ENCODE measurements at regions not wholly inside any gene's neighbourhood (a gene's known extent, or its start where the extent isn't known, plus 50 kb on each side); places are given as distances from the start of the nearest gene placed in this dataset.
"Not testable (repeated sequence)": the region's sequence is repeated elsewhere in the genome, so short reads cannot be mapped to it uniquely, and the experiment has no call there.

DNA sequence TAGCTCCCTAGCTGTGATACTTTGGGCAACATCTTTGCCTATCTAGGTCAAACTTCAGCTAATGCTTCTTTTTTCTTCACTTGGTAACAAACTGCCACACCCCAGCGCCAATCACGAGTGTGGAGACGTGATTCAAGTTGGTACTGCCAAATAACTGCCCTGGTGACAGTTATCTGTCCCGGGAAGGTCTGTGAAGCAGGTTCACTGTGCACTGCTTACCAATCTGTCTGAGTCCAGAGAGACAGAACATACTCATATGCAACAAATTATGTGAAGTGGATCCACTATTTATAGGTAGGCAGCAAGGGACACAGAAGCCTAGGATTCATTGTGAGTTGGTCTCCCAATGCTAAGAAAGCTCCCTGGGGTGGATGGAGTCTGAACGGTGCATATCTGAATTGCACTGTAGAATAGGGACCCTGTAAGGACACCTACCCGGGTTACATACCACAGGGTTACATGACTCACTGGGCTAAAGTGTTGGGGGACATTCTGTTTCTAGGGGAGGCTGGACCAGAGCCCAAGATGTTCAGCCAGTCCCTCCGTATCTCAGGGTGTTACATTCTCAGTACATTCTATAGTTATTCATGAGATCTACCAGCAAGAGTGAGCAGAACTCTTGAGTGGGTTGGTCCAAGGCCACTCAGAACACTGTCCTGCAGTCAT is 95.4 kb upstream of the STC2 start:
- no peak for DNase-seq (ENCODE audit: low read depth, low spot score)

DNA sequence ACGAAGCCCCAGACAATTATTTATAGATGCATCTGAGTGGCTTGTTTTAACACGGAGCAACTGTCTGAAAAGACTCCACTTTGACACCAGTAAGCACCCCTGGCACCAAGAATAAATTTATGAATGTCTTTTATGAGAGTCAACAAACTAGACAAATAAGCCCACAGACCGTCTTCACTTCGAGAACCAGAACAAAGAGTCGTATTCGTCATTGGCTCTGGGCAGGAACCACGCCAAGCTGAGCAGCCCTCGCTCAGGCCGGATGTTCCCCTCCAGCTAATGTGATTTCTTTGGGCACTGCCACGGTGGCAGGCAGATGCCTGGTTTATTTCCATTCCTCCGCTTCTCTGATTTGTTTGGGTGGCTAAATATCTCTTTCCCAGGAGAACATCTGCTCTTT is 91.9 kb upstream of the STC2 start:
- no peak for DNase-seq (ENCODE audit: low read depth, low spot score)

DNA sequence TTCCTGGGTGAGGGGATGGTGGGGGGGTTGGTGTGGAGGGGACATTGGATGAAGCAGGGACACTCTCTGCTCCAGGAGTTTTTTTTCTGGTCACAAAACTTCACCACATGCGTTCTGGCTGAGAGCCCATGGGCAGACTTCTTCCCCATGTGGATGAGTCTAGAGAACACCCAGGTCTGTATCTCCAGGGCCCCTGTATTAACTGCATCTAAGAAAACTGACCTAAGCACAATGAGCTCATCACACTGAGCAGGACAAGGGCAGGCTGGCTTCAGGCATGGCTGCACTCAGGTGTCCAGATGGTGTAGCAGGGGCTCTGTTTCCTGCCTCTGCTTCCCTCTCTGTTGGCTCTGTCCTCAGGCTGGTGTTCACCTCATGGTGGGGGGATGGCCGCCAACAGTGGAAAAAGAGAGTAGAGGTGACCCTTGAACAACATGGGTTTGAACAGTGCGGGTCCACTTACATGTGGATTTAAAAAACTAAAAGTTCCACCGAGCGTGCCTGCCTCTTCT is 85.3 kb upstream of the STC2 start:
- DNase-seq (ENCODE audit: low read depth, low spot score), result no peak

DNA sequence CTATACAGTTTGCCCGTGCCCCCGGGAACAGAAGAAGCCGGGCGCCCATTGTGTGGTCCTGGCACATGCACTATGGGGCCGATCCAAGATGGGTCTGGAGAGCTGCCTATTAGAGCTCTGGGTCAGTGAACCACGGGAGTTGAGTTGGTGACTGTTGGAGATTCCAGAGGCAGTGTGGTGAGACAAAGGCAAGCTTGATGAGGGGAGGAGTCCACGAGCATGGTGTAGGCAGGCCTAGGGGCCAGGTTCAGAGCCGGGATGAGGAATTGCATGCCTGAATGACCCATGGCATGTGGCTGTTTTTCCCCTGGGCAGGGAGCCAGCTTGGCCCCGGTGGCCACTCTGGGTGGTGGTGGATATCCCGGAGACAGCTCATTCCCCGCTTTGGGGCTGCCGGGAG is 84.4 kb upstream of the STC2 start:
- DNase-seq (ENCODE audit: low read depth, low spot score), result no peak

DNA sequence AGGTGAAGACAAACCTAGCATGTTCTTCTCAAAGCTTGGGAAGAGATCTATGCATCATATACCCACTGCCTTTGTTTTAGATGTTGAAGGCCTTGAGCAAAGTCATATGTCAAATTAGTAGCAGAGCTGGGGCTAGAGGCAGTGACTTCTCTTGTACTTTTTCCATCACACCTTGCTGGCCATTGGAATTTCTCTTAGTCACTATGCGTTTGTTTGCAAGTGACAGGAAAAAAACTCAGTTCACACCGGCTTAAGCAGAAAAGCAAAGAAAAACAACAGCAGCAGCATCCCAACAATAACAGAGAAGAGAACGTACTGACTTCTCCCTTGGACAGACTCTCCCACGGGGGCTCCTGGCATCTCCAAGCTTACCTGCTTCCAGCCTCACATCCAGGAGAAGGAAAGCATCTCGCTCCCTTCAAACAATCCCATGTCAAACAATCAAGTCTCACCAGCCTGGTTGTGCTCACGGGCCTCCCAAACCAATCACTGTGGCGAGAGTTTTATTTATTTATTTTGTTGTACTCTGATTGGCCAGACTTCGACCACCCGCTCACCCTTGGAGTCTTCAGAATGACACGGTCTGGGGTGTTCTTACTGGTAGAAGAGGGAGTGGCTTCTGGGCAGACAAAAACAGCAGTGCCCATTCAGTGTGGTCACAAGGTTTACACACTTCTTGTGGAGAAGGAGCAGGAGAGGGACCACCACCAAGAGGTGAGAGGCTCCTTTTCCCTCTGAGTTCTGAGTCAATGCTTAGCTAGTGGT is 83.8 kb upstream of the STC2 start:
- no peak for DNase-seq (ENCODE audit: low read depth, low spot score)

DNA sequence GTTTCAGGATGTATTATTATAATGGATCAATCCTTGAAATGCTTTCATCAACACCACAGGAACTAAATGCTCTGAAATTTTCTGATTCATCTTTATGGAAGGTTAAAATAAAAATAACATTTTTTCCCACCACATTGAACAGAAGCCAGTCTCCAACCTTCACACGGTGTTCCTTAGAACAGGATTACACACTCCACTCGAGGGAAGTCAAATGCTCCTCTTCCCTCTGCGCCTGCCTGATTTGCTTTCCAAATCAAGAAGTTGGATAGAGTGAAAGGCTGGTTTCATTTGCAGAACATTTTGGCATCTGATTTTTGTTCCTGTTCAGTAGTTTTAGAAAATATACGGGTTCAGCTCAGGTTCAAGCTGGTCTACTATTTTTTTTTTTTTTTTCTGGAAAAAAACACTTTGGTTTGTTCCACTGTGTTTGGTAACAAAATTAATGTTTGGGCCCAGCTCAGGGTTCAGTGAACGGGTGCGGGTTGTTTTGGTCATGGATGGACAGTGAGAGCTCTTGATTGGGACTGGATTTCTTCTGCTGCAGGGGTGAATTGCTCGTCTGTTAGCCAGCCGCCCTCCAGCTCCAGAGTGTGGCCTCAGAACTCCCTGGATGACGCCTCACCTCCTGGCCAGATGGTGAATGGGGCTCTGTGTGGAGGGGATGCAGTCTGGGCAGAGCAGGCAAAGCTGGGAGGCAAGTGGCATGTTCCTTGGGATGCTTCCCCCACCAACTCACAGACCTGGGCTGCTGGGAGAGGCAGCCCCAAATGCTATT is 82.4 kb upstream of the STC2 start:
- no peak for DNase-seq (ENCODE audit: low read depth, low spot score)

DNA sequence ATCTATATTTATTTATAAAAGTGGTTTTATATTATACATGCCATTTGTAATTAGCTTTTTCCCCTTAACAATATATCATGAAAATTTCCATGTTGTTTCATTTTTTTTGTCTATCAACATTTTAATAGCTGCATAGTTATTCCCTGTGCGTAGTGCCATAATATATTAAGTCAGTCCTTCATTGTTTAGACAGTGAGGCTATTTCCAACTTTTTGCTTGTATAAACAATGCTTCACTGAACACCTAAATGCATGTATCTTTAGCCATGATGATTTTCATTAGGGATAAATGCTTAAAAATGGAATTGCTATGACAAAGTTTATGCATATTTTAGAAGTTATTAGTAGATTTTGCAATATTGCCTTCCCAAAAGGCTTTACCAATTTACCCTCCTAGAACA is 80.7 kb upstream of the STC2 start:
- DNase-seq (ENCODE audit: low read depth, low spot score), result no peak

DNA sequence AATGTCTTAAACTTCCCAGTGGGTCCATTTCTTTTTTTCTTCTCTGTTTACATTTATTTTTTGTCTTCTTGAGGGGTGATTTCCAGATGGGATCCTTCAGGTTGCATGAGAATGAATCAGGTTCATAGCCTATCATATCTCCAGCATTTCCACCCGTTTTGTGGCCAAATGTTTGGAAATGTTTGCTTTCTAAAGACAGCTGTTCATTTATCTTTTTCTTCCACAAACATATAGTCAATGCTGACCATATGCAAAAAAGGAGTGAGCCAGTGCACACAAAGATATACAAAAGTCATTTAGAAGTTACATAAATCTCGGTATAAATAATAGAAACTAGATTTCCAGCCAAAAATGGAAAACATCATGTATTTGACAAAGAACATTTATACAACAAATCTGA is 71.6 kb upstream of the STC2 start:
- no peak for DNase-seq (ENCODE audit: low read depth, low spot score)

DNA sequence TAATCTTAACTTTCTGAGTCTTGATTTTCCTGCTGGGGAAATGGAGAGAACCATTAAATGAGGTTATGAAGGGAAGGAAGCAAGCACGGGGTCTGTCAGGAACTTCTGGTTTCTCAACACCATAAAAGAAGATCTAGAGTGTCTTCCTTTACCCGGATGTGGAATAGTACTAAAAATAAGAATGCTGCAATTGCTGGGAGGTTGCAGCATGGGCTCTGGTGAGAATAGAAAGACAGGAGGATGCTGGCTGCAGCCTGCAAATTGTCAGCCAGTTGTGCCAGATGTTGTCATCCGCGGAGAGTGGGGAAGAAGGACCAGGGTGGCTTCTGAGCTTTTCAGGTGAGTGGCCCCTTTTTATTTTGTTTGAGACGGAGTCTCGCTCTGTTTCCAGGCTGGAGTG is 69.3 kb upstream of the STC2 start:
- no peak for DNase-seq (ENCODE audit: low read depth, low spot score)

DNA sequence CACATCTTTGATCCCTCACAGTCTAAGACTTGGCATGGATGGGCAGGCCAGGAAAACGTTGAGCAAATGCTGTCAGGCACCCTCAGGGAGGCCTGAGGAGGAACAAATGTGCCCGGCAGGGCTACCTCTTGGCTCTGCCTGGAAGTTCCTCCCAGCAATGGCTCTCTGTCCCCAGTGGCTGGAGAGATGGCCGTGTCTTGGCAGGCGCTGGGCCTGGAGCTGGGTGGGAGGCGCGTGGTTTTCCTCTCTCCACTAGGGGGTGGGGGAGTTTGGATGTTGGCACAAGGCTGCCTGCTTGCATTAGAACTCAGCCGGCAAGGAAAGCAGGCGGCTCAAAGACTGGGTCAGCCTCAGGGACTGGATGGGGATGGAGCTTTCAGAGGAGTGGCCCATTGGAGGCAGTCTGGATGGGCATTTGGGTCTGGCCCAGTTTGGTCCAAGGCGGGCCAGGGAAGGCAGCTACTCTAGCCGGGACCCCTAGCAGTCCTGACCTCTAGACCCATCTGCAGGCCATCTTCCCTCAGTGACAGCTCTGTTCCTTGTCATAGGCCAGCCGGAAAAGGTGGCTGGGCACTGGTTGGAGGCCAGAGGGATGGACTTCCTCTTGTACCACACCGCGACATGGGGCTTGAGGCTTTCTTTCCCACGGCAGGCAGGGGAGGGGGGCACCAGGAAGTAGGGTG is 68.2 kb upstream of the STC2 start:
- peak; percentile 25 for DNase-seq (ENCODE audit: low read depth, low spot score)

DNA sequence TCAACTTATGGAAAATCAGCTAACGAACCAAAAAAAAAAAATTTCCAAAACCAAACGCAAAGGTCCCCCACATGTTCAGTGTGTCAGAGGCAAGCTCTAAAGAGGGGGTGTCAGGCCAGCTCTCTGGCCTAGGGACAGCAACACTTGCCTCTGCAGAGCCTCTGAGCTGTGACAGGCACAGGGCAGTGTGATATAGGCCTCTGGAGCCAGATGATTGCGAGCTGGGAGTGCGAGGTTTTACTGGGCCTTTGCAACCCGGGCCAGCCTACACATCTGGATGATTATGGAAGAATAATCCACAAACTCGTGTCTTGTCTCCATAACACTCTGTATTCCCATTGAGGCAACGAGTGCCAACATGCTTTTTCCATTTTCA is 67.7 kb upstream of the STC2 start:
- DNase-seq (ENCODE audit: low read depth, low spot score), result no peak

DNA sequence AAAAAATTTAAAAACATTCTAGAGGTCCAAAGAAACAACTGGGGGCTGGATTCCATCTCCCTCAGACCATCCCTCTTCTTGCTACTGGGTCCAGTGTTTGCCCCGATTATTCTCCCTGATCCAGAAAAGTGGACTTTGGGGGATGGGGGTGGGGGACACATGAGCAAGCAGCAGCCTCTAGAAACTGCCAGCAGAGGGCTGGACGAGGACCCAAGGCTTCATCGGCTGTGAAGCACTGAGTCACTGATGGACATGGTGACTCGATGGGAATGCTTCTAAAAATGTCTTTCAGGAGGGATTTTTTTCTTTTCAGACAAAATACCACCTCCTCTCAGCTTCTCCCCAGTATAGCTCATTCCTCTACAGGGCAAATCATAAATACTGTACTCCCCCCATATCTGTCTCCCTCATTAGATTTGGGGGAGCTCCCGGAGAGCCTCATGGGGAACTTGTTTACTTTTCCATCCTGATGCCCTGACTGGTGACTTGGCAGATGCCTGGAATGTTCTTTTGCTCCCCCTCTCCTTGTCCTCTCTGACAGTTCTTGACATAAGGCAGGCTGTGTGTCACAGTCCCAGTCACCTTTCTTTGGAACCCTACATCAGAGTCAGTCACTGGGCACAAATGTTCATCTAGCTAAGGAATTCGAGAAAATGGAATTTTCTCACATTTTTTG is 67.2 kb upstream of the STC2 start:
- DNase-seq (ENCODE audit: low read depth, low spot score), result no peak

DNA sequence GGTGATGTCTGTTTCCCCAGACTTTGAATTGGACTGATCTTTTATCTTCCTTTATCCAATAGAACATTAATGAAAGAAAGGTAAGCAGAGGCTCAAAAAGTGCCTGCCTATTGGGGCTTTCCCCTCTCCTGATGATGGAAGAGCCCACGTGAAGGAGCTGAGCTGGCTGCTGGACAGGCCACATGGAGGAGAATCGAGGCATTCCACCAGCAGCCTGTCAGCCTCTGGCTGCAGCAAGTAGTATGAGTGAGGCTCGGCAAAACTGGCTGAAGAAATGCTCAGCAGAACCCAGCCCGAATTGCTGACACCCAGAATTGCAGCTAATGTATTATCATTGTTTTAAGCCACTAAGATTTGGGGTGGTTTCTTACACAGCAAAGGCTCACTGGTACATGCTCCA is 66.5 kb upstream of the STC2 start:
- no peak for DNase-seq (ENCODE audit: low read depth, low spot score)

DNA sequence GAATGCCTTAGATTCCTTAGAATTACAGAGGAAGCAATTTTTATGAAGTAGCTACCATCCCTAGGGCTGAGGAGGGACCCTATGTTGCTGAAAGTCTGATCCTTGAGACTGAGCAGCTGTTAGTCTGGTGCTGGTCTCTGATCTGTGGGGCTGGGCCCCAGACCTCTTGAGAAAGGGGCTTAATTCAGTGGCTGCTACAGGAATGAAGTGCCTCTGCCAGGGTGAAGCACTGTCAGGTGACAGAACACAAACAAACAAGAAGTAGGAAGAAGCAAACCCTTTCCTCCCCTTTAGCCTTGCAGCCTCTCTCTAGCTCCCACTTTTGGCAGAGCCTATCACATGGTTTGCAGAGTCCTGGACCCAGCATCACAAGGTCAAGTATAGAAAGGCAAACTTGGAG is 64.0 kb upstream of the STC2 start:
- DNase-seq (ENCODE audit: low read depth, low spot score), result no peak

DNA sequence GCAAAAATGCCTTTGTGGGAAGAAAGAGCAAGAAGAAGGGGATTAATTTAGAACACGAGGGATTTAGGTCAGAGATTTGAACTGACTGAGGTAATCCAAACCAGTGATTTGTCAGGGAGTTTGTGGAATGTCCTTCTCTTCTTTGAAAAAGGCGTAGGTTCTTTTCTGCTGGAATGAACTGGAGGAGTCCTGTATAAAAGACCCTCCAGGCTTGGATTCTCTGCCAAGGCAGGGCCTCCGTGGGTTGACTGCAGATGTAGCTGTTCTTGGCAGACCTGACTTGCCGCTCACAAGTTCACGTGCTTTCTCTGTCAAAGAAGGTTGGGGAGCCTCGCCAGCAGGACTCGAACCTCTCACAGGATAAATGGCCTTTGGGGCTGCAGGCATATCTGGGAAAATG is 62.8 kb upstream of the STC2 start:
- no peak for DNase-seq (ENCODE audit: low read depth, low spot score)

DNA sequence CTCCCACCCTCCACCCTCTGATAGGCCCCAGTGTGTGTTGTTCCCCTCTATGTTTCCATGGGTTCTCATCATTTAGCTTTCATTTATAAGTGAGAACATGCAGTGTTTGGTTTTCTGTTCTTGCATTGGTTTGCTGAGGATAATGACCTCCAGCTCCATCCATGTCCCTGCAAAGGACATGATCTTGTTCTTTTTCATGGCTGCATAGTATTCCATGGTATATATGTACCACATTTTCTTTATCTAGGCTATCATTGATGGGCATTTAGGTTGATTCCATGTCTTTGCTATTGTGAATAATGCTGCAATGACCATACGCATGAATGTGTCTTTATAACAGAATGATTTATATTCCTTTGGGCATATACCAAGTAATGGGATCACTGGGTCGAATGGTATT is 59.1 kb upstream of the STC2 start:
- not testable (repeated sequence) for DNase-seq (ENCODE audit: low read depth, low spot score)

DNA sequence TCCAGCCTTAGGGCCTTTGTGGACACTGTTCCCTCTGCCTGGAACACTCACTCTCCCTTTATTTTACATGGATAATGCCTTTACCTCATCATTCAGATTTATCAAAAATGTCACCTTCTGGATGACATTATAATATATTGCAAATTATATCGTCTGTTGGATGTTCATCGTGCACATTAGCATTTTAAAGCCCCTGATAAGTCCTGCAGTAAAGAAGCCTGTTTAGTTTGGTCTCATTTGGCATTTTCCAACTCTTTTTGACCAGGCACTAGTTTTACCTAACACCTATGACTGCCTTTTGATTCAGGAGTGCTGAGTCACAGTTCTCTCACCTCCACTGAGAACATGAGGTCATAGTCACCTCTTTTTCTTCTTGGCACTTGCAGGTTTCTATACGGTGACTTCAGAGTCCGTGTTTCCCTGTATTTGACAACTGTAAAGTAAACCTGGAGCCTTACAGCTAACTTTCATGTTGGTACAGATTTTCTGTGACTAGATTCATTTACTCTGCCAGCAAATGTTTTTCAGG is 57.7 kb upstream of the STC2 start:
- DNase-seq (ENCODE audit: low read depth, low spot score), result no peak

DNA sequence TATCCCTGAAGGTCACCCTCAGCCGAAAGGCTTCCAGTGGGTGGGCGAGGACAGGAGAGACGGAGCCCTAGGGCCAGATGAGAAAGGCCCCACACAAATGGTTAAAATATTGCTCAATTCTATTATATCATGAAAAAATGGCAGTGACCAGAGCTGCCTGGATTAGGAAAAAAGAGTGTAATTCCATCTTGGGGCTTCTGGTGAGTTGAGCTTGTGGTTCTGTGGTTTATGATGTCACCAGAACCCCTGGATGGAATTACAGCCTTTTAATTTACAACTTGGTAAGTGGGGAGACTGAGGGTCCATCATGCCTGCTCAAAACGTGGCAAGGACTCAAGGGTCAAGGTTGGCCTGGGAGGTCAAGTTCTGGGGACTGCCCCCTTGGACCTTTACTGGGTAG is 55.5 kb upstream of the STC2 start:
- DNase-seq (ENCODE audit: low read depth, low spot score), result no peak

DNA sequence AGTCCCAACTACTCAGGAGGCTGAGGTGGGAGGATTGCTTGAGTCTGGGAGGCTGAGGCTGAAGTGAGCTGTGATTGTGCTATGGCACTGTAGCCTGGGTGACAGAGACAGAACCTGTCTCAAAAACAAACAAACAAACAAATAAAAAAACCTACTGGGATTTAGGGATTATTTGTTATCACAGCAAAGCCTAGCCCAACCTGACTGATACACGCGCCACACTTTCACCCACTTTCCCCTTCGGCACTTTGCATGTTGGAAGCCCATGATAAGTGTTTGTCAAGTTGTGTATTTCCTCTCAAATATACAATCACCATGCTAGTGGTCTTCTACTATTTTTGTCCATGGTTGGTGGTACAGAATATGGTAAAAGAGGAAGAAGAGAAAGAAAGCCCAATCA is 50.5 kb upstream of the STC2 start:
- no peak for DNase-seq (ENCODE audit: low read depth, low spot score)
